Fibroblast of the aortic adventitia (primary cell): ENCODE measurements at regions not wholly inside any gene's neighbourhood (a gene's known extent, or its start where the extent isn't known, plus 50 kb on each side); places are given as distances from the start of the nearest gene placed in this dataset.

Experiments used
- DNase-seq: peaks from one replicate; pipeline ENCODE4 v3.0.0-alpha.2; 2010; ENCODE audit warnings: low read depth
- H3K4me3 ChIP-seq: 2 replicates; pipeline ENCODE4 v1.5.1; 2011; ENCODE audit warnings: low read depth, mild to moderate bottlenecking, control low read depth, low read length, moderate library complexity
- CTCF ChIP-seq: IDR thresholded peaks from 2 replicates; pipeline ENCODE4 v1.5.1; 2011; ENCODE audit warnings: mild to moderate bottlenecking, low read length, control low read depth, inconsistent platforms; ENCODE audit not compliant: insufficient read depth

DNA sequence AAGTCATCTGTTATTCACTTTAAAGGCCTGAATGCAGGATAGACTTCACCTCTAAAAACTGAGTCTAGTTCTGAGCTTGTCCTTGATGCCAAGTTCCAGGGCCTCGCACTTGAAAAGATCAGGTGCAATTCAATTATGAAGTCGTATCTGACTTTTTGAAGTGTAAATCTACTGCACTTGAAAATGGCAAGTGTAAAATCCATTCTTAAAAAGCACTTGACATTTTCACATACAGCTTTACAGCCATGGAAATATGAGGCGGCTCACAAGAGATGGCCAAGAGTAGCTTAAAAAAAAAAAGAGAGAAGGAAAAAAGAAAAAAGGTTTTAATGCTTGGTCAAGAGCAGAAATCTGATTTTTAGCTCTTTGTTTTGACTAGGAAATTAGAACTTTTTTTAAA, 172.5 kb downstream of the GXYLT1 start:
- DNase-seq = no peak
- TF ChIP-seq CTCF = no peak
- no peak overlapping the region for H3K4me3 ChIP-seq

DNA sequence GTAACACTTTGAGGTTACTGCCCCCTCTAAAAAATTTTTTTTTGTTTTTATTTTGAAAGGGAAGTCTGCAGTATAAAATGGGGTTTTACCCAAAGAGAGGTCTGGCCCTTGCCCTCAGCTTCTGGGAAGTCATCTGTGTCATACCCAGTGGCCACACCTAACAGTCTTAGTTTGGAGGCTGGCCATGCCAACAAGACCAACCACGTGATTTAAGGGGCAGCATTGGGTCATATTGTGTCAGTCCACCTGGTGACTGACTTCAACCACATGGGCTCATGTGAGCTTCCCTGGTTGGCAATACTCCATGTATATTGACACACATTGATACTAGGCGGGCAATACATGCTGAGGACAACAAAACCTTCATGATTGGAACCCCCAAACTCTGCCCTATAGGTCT, 173.9 kb downstream of the GXYLT1 start:
- TF ChIP-seq CTCF = no peak
- DNase-seq = no peak
- H3K4me3 ChIP-seq = no peak overlapping the region

GRCh38 chr12:41968599-41968998, 176.1 kb downstream of the GXYLT1 start:
- no peak for DNase-seq
- TF ChIP-seq CTCF = no peak
- no peak overlapping the region for H3K4me3 ChIP-seq

GRCh38 chr12:41967668-41968500, 176.8 kb downstream of the GXYLT1 start:
- no peak for DNase-seq
- H3K4me3 ChIP-seq = no peak overlapping the region
- TF ChIP-seq CTCF = no peak

GRCh38 chr12:41966916-41967315, 177.8 kb downstream of the GXYLT1 start:
- no peak overlapping the region for H3K4me3 ChIP-seq
- no peak for DNase-seq
- TF ChIP-seq CTCF = no peak

DNA sequence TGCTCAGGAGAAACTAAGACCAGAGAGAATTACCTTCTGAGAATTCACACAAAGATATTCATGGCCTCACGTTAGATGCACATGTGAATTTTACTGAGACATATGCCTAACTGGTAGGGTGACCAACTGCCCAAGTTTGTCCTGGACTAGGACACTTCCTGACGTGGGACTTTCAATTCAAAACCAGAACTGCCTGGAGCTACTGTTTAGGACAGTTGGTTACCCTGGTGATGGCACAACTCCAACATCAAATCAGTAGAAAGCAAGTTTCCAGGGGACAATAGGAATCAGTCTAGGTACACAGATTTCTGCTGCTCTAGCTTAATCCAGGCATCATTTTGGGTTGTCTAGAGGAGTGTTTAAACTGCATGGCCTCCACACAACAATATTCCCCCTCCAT, 178.7 kb downstream of the GXYLT1 start:
- H3K4me3 ChIP-seq = no peak overlapping the region
- no peak for TF ChIP-seq CTCF
- no peak for DNase-seq

DNA sequence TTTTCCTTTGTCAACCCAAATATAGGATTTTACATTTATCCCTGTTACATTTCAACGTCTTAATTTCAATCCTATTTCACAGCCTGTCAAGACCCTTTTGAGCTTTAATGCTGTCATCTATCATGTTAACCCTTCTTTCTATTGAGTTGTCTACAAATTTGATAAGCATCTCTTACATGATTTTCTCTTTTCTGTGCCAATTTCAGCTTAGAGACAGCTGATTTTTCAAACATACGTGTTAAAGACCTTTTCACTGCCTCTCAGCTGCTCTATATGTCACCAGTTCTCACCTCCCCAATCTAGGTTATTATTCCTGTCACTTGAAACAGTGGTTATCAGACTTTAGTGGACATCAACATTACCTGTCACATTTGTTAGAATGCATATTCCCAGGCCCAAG, 181.3 kb downstream of the GXYLT1 start:
- no peak overlapping the region for H3K4me3 ChIP-seq
- no peak for TF ChIP-seq CTCF

More for the DNA sequence above, 181.3 kb downstream of the GXYLT1 start:
- DNase-seq = no peak
